CD14-positive monocyte (primary cell): ENCODE measurements at regions not wholly inside any gene's neighbourhood (a gene's known extent, or its start where the extent isn't known, plus 50 kb on each side); places are given as distances from the start of the nearest gene placed in this dataset.

ENCODE experiments used
- DNase-seq, 3 donors: peaks; one replicate each; pipeline ENCODE4 v3.0.0-alpha.2; 2011 to 2022
- H2AFZ ChIP-seq: 2 replicates; pipeline ENCODE4 v1.6.0; 2012; ENCODE audit warnings: mild to moderate bottlenecking, low read depth, low read length, inconsistent platforms; ENCODE audit not compliant: insufficient read depth, poor library complexity, severe bottlenecking
- H3K27ac ChIP-seq, 2 donors: 1 replicate in 1 of 2; 2 replicates in 1 of 2; pipeline ENCODE4 v1.5.1; 2012 to 2013; ENCODE audit warnings: low read length in 2 of 2, control low read depth in 1 of 2, inconsistent platforms in 1 of 2, low read depth in 1 of 2, mild to moderate bottlenecking in 1 of 2
- H3K27me3 ChIP-seq, 2 donors: one replicate each; pipeline versions ENCODE4 v1.6.0 to v1.6.1; 2011 to 2013; ENCODE audit warnings: low read length in 2 of 2; ENCODE audit not compliant: control insufficient read depth in 2 of 2, insufficient read depth in 2 of 2
- H3K36me3 ChIP-seq, 2 donors: replicated peaks in 1 of 2; 1 replicate in 1 of 2; 2 replicates in 1 of 2; pipeline versions ENCODE4 v1.5.1 to v1.6.1; 2012 to 2013; ENCODE audit warnings: low read length in 2 of 2, control low read depth in 1 of 2, inconsistent platforms in 1 of 2, mild to moderate bottlenecking in 1 of 2; ENCODE audit not compliant: insufficient read depth in 2 of 2, control insufficient read depth in 1 of 2
- H3K4me1 ChIP-seq, 2 donors: 1 replicate in 1 of 2; 2 replicates in 1 of 2; pipeline versions ENCODE4 v1.5.1 to v1.6.1; 2012 to 2013; ENCODE audit warnings: low read length in 2 of 2, control low read depth in 1 of 2, inconsistent platforms in 1 of 2, mild to moderate bottlenecking in 1 of 2, moderate library complexity in 1 of 2; ENCODE audit not compliant: insufficient read depth in 2 of 2, control insufficient read depth in 1 of 2
- H3K4me2 ChIP-seq: replicated peaks from 2 replicates; pipeline ENCODE3; 2012; ENCODE audit warnings: low read length, moderate library complexity, mild to moderate bottlenecking; ENCODE audit not compliant: poor library complexity, severe bottlenecking; ENCODE audit errors: extremely low read depth
- H3K4me3 ChIP-seq, 3 experiments: fragments of 200-600 bp in 1 of 3; sonication (generic) in 1 of 3; replicated peaks in 1 of 3; 1 replicate in 2 of 3; 2 replicates in 1 of 3; pipeline ENCODE4 v1.5.1; 2011 to 2013; ENCODE audit warnings: low read length in 3 of 3, mild to moderate bottlenecking in 3 of 3, control low read depth in 2 of 3, low read depth in 2 of 3, inconsistent platforms in 1 of 3, moderate library complexity in 1 of 3
- H3K79me2 ChIP-seq: 2 replicates; pipeline ENCODE4 v1.6.0; 2012; ENCODE audit warnings: mild to moderate bottlenecking, control low read depth, inconsistent platforms, low read length, moderate library complexity; ENCODE audit not compliant: insufficient read depth
- H3K9ac ChIP-seq: 2 replicates; pipeline ENCODE4 v1.6.0; 2017; ENCODE audit warnings: low read length, mild to moderate bottlenecking; ENCODE audit not compliant: insufficient read depth, poor library complexity, severe bottlenecking
- H3K9me3 ChIP-seq, 2 donors: replicated peaks in 1 of 2; 1 replicate in 1 of 2; 2 replicates in 1 of 2; pipeline versions ENCODE4 v1.5.1 to v1.6.1; 2012 to 2013; ENCODE audit warnings: low read length in 2 of 2, control low read depth in 1 of 2; ENCODE audit not compliant: control insufficient read depth in 1 of 2, insufficient read depth in 1 of 2
- H4K20me1 ChIP-seq: 2 replicates; pipeline ENCODE4 v1.6.0; 2012; ENCODE audit warnings: mild to moderate bottlenecking, low read length, control low read depth, moderate library complexity; ENCODE audit not compliant: insufficient read depth
- H3K27ac Mint-ChIP-seq, 7 donors: one replicate each; pipeline ENCODE4 v1.8.0; 2020; ENCODE audit warnings: mild to moderate bottlenecking in 7 of 7, mixed read lengths in 7 of 7, moderate library complexity in 6 of 7, inconsistent platforms in 2 of 7
- H3K27me3 Mint-ChIP-seq, 3 donors: one replicate each; pipeline ENCODE4 v1.8.0; 2021 to 2022; ENCODE audit warnings: low read depth in 3 of 3, mild to moderate bottlenecking in 3 of 3, mixed read lengths in 3 of 3, moderate library complexity in 3 of 3, inconsistent platforms in 1 of 3
- H3K36me3 Mint-ChIP-seq, 2 donors: one replicate each; pipeline ENCODE4 v1.8.0; 2020; ENCODE audit warnings: mixed read lengths in 2 of 2, inconsistent platforms in 1 of 2, mild to moderate bottlenecking in 1 of 2
- H3K4me1 Mint-ChIP-seq: one replicate; pipeline ENCODE4 v1.8.0; 2020; ENCODE audit warnings: mild to moderate bottlenecking, mixed read lengths
- H3K4me3 Mint-ChIP-seq, 2 donors: one replicate each; pipeline ENCODE4 v1.8.0; 2020; ENCODE audit warnings: mild to moderate bottlenecking in 2 of 2, mixed read lengths in 2 of 2, moderate library complexity in 1 of 2
- H3K9me3 Mint-ChIP-seq, 7 donors: one replicate each; pipeline ENCODE4 v1.8.0; 2020 to 2022; ENCODE audit warnings: mixed read lengths in 7 of 7, mild to moderate bottlenecking in 6 of 7, moderate library complexity in 6 of 7, inconsistent platforms in 2 of 7
- WGBS: methylation state at CpG from one replicate; pipeline ENCODE4 v1.1.5; 2013; ENCODE audit warnings: missing lambda C conversion rate; ENCODE audit not compliant: insufficient coverage; 5-methylcytosine and 5-hydroxymethylcytosine counted together
- intact Hi-C, 2 donors: fragments of 100-400 bp; cut with micrococcal nuclease; formaldehyde crosslinking; loops; one replicate each; pipeline versions ENCODE4 v1.15.0 to v1.15.1; 2023
- TF ChIP-seq, protein P1 (sequence below): fragments of 200-600 bp; IDR thresholded peaks from one replicate; pipeline ENCODE4 v1.8.0; 2022; ENCODE audit warnings: antibody characterized with exemption, mild to moderate bottlenecking

DNA sequence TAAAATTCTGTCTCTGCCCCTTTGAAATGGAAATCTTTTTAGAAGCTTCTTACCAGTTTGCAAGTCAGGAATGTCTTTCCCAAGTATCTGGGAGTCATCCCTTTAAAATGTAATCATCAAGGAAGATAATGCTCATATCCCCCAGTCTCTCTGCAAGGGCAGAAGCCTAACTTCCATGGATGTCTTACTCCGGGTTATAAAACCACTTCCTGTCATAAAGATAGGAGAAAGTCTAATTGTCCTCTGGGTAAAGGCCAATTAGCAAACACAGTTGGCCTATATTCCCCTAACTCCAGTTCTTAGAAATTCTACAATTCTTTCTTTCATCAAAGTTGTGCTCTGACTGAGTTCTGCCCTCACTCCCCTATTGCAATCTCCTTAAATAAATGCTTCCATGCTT, 1631.5 kb upstream of the LRRTM3 start:
- Histone ChIP-seq H3K9ac (no peak overlapping the region), H3K4me2 (no peak overlapping the region), H4K20me1 (no peaks in the 10 kb centered on the region), H3K79me2 (no peaks in the 10 kb centered on the region), H3K27ac (no peak overlapping the region), H3K27me3 (no peaks in the 10 kb centered on the region), H3K4me3 (no peak overlapping the region), H3K4me1 (no peaks in the 10 kb centered on the region), H3K9me3 (peaks cover 0 to 3% of the 10 kb centered on the region in 2 donors), H2AFZ (no peak overlapping the region), H3K36me3 (no peaks in the 10 kb centered on the region)
- no peak for DNase-seq
- no CpG with 5 or more reads among the region's 1 CpG for WGBS
- H3K27ac Mint-ChIP-seq = no peak overlapping the region
- TF ChIP-seq, protein P1, sequence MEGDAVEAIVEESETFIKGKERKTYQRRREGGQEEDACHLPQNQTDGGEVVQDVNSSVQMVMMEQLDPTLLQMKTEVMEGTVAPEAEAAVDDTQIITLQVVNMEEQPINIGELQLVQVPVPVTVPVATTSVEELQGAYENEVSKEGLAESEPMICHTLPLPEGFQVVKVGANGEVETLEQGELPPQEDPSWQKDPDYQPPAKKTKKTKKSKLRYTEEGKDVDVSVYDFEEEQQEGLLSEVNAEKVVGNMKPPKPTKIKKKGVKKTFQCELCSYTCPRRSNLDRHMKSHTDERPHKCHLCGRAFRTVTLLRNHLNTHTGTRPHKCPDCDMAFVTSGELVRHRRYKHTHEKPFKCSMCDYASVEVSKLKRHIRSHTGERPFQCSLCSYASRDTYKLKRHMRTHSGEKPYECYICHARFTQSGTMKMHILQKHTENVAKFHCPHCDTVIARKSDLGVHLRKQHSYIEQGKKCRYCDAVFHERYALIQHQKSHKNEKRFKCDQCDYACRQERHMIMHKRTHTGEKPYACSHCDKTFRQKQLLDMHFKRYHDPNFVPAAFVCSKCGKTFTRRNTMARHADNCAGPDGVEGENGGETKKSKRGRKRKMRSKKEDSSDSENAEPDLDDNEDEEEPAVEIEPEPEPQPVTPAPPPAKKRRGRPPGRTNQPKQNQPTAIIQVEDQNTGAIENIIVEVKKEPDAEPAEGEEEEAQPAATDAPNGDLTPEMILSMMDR = no peak
- H3K4me1 Mint-ChIP-seq = no peaks in the 10 kb centered on the region
- H3K4me3 Mint-ChIP-seq = no peak overlapping the region
- H3K9me3 Mint-ChIP-seq = peaks cover 0 to 3% (median 0%) of the 10 kb centered on the region in 7 donors
- no peaks in the 10 kb centered on the region for H3K27me3 Mint-ChIP-seq
- H3K36me3 Mint-ChIP-seq = no peaks in the 10 kb centered on the region
- intact Hi-C loops = no loop called here

DNA sequence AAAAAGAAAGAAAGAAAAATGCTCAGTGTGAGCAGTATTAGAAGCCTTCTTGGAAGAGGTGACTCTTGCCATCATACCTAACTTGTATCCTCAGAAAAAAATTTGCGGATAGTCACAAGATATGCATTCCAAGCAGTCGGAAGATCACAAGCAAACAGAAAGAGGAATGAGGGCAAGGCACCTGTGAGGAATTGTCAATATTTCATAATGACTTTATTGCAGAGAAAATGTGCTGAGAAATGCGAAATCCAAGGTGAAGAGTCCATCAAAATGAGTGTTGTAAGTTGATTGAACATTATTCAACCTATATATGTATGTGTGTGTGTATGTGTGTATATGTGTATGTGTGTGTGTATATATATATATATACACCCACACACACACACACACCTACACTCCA, 1624.7 kb upstream of the LRRTM3 start:
- Histone ChIP-seq H3K4me2 (no peak overlapping the region), H2AFZ (no peak overlapping the region), H3K4me3 (no peak overlapping the region), H3K27ac (no peak overlapping the region), H3K9ac (no peak overlapping the region), H3K27me3 (no peaks in the 10 kb centered on the region), H3K9me3 (no peaks in the 10 kb centered on the region), H3K79me2 (no peaks in the 10 kb centered on the region), H3K36me3 (no peaks in the 10 kb centered on the region), H3K4me1 (no peaks in the 10 kb centered on the region), H4K20me1 (no peaks in the 10 kb centered on the region)
- Mint-ChIP-seq H3K27ac (no peak overlapping the region), H3K27me3 (peaks cover 0 to 1% (median 0%) of the 10 kb centered on the region in 3 donors), H3K4me3 (no peak overlapping the region), H3K4me1 (no peaks in the 10 kb centered on the region), H3K36me3 (no peaks in the 10 kb centered on the region), H3K9me3 (no peaks in the 10 kb centered on the region)
- TF ChIP-seq, protein P1 = no peak
- intact Hi-C loops = no loop called here
- no peak for DNase-seq
- 100% methylated on average over 2 of the region's 3 CpGs for WGBS
